ENCODE measurements at regions not wholly inside any gene's neighbourhood (a gene's known extent, or its start where the extent isn't known, plus 50 kb on each side); places are given as distances from the start of the nearest gene placed in this dataset.

DNA sequence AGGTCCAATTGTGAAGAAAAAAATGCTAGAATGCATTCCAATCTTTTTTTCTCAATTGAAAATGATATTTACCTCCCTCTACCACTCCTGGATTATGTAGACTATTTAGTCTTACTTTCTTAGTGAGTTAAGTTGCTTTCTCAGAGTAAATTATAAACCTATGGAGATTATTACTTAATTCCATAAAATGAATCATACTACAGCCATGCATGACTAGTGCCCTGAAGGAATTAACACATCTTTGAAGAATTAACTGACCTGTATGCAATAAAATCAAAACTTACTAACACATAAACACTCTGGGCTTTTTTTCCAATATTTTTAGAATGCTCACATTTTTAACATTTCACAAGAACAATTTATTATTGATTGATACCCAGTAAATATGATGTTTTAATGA, 379.4 kb upstream of the DACH1 start:
- Mint-ChIP-seq H3K4me3 (no peak overlapping the region), H3K4me1 (no peaks in the 10 kb centered on the region), H3K36me3 (no peaks in the 10 kb centered on the region), H3K27ac (no peak overlapping the region), H3K27me3 (ENCODE audit: insufficient read depth, low read depth) (peaks cover 2% of the 10 kb centered on the region), H3K9me3 (no peaks in the 10 kb centered on the region)
- TF ChIP-seq EZH2phosphoT487 (IDR thresholded peaks at IDR 0.05) = no peak
- no peak for TF ChIP-seq EZH2 (IDR thresholded peaks at IDR 0.05)
- TF ChIP-seq, protein P1, sequence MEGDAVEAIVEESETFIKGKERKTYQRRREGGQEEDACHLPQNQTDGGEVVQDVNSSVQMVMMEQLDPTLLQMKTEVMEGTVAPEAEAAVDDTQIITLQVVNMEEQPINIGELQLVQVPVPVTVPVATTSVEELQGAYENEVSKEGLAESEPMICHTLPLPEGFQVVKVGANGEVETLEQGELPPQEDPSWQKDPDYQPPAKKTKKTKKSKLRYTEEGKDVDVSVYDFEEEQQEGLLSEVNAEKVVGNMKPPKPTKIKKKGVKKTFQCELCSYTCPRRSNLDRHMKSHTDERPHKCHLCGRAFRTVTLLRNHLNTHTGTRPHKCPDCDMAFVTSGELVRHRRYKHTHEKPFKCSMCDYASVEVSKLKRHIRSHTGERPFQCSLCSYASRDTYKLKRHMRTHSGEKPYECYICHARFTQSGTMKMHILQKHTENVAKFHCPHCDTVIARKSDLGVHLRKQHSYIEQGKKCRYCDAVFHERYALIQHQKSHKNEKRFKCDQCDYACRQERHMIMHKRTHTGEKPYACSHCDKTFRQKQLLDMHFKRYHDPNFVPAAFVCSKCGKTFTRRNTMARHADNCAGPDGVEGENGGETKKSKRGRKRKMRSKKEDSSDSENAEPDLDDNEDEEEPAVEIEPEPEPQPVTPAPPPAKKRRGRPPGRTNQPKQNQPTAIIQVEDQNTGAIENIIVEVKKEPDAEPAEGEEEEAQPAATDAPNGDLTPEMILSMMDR (IDR thresholded peaks at IDR 0.05) = no peak
- H3K4me2 ChIP-seq = no peak overlapping the region
- H3K4me1 ChIP-seq = no peaks in the 10 kb centered on the region
- no peak overlapping the region for H3K27ac ChIP-seq
- no peak overlapping the region for H2AFZ ChIP-seq (replicated peaks)
- DNase-seq (ENCODE audit: low spot score) = no peak
- no peaks in the 10 kb centered on the region for H3K27me3 ChIP-seq
- no peak overlapping the region for H3K4me3 ChIP-seq
- H4K20me1 ChIP-seq (ENCODE audit: low read depth) = no peaks in the 10 kb centered on the region
- no peak overlapping the region for H3K9ac ChIP-seq
- no peaks in the 10 kb centered on the region for H3F3A ChIP-seq (ENCODE audit: low read depth)
- H3K36me3 ChIP-seq = no peaks in the 10 kb centered on the region
- no peaks in the 10 kb centered on the region for H3K79me2 ChIP-seq (ENCODE audit: low read depth)
- no peaks in the 10 kb centered on the region for H3K9me3 ChIP-seq (ENCODE audit: low read depth)

DNA sequence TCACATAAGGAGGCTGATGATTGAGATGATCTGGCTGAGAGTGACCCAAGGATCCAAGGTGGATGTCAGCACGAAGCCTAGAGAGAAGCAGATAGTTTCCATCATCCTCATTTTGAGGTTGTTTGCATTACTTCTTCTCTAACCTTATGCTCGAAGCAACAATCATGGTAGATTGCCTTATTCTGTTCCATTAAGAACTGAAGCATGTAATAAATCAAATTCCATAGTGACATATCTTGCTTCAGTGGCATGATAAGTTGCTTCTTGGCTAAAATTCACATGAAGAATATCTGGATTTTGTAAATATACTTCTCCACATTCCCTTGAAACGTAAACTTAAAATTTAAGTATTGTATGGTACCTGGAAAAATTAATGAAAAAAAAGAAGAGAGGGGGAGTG, 377.8 kb upstream of the DACH1 start:
- H3K27ac ChIP-seq = no peak overlapping the region
- no peak for DNase-seq (ENCODE audit: low spot score)
- no peak overlapping the region for H2AFZ ChIP-seq (replicated peaks)
- no peak overlapping the region for H3K4me3 ChIP-seq
- H3K4me3 Mint-ChIP-seq = no peak overlapping the region
- TF ChIP-seq, protein P1 (IDR thresholded peaks at IDR 0.05) = no peak
- TF ChIP-seq EZH2 (IDR thresholded peaks at IDR 0.05) = no peak
- no peak for TF ChIP-seq EZH2phosphoT487 (IDR thresholded peaks at IDR 0.05)
- H3K4me2 ChIP-seq = no peak overlapping the region
- no peaks in the 10 kb centered on the region for H3K36me3 ChIP-seq
- no peaks in the 10 kb centered on the region for H3K36me3 Mint-ChIP-seq
- H3K9me3 ChIP-seq (ENCODE audit: low read depth) = no peaks in the 10 kb centered on the region
- no peaks in the 10 kb centered on the region for H3K4me1 Mint-ChIP-seq
- H3K27ac Mint-ChIP-seq = no peak overlapping the region
- H4K20me1 ChIP-seq (ENCODE audit: low read depth) = no peaks in the 10 kb centered on the region
- no peak overlapping the region for H3K9ac ChIP-seq
- H3K4me1 ChIP-seq = no peaks in the 10 kb centered on the region
- no peaks in the 10 kb centered on the region for H3F3A ChIP-seq (ENCODE audit: low read depth)
- H3K27me3 Mint-ChIP-seq (ENCODE audit: insufficient read depth, low read depth) = peaks cover 2% of the 10 kb centered on the region
- H3K9me3 Mint-ChIP-seq = no peaks in the 10 kb centered on the region
- H3K27me3 ChIP-seq = no peaks in the 10 kb centered on the region
- H3K79me2 ChIP-seq (ENCODE audit: low read depth) = no peaks in the 10 kb centered on the region

DNA sequence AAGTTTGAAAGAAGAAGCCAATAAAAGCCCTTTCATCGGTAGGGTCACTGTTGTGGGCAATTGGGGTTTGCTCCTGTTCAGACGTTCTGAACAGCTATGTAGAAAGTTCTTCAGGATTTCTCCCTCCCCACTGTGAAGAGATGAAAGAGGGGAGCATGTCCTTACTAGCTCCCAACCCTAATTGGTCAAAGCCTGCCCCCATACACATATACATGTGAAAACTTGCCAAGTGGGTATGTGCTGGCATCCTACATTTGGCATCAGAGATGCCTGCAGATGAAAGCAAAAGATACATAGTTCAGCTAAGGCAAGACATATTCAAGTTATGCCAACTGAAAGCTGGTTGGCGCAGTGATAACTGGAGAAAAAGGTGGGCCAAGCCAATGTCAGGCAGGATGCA, 363.1 kb upstream of the DACH1 start:
- Histone ChIP-seq H3K4me1 (no peaks in the 10 kb centered on the region), H3K79me2 (ENCODE audit: low read depth) (no peaks in the 10 kb centered on the region), H3F3A (ENCODE audit: low read depth) (no peaks in the 10 kb centered on the region), H3K4me3 (no peak overlapping the region), H3K9ac (no peak overlapping the region), H3K27me3 (no peaks in the 10 kb centered on the region), H4K20me1 (ENCODE audit: low read depth) (no peaks in the 10 kb centered on the region), H3K4me2 (no peak overlapping the region), H3K36me3 (no peaks in the 10 kb centered on the region), H3K27ac (no peak overlapping the region), H3K9me3 (ENCODE audit: low read depth) (no peaks in the 10 kb centered on the region), H2AFZ (replicated peaks) (no peak overlapping the region)
- Mint-ChIP-seq H3K27me3 (ENCODE audit: insufficient read depth, low read depth) (peaks cover 3% of the 10 kb centered on the region), H3K9me3 (no peaks in the 10 kb centered on the region), H3K4me3 (no peak overlapping the region), H3K36me3 (no peaks in the 10 kb centered on the region), H3K4me1 (no peaks in the 10 kb centered on the region), H3K27ac (no peak overlapping the region)
- TF ChIP-seq EZH2 (IDR thresholded peaks at IDR 0.05) (no peak), EZH2phosphoT487 (IDR thresholded peaks at IDR 0.05) (no peak)
- no peak for DNase-seq (ENCODE audit: low spot score)

DNA sequence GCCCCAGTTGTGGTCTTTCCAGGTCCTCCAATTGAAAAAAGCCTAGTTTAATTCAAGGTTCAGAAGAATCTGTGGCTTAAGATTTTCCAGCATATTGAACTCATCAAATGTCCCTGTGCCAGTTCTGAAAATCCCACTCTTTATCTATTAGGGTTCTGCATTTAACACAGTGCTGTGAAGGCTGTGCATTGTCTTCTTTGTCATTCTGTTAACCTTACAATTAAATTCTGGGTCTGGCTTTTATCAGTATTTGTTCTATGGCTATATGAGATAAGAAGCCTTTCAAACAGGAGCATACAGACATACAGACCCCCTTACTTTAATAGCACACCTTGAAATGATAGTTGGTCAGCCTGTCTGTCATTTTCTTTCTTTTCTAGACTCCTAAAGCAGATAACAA, 362.1 kb upstream of the DACH1 start:
- H3K9me3 Mint-ChIP-seq = no peaks in the 10 kb centered on the region
- H3K36me3 Mint-ChIP-seq = no peaks in the 10 kb centered on the region
- H4K20me1 ChIP-seq (ENCODE audit: low read depth) = no peaks in the 10 kb centered on the region
- no peaks in the 10 kb centered on the region for H3K4me1 Mint-ChIP-seq
- DNase-seq (ENCODE audit: low spot score) = no peak
- no peaks in the 10 kb centered on the region for H3F3A ChIP-seq (ENCODE audit: low read depth)
- H3K27me3 ChIP-seq = no peaks in the 10 kb centered on the region
- H3K4me3 ChIP-seq = no peak overlapping the region
- no peak overlapping the region for H3K4me3 Mint-ChIP-seq
- no peaks in the 10 kb centered on the region for H3K36me3 ChIP-seq
- H3K27ac ChIP-seq = no peak overlapping the region
- peaks cover 3% of the 10 kb centered on the region for H3K27me3 Mint-ChIP-seq (ENCODE audit: insufficient read depth, low read depth)
- H3K4me2 ChIP-seq = no peak overlapping the region
- H3K4me1 ChIP-seq = no peaks in the 10 kb centered on the region
- TF ChIP-seq, protein P1 (IDR thresholded peaks at IDR 0.05) = no peak
- no peak for TF ChIP-seq EZH2 (IDR thresholded peaks at IDR 0.05)
- no peak for TF ChIP-seq EZH2phosphoT487 (IDR thresholded peaks at IDR 0.05)
- no peak overlapping the region for H2AFZ ChIP-seq (replicated peaks)
- no peaks in the 10 kb centered on the region for H3K79me2 ChIP-seq (ENCODE audit: low read depth)
- no peak overlapping the region for H3K27ac Mint-ChIP-seq
- H3K9me3 ChIP-seq (ENCODE audit: low read depth) = no peaks in the 10 kb centered on the region
- no peak overlapping the region for H3K9ac ChIP-seq
